Smooth muscle cell (in vitro differentiated cells): ENCODE measurements at regions not wholly inside any gene's neighbourhood (a gene's known extent, or its start where the extent isn't known, plus 50 kb on each side); places are given as distances from the start of the nearest gene placed in this dataset.

ENCODE experiments used
- DNase-seq: peaks from one replicate; lab custom pipeline; 2025; ENCODE audit not compliant: unreplicated experiment; lab: John Stamatoyannopoulos, UW
- H2AFZ ChIP-seq: fragments of 200-600 bp; sonication (generic); 2 replicates; pipeline ENCODE4 v1.6.0; 2016; ENCODE audit warnings: antibody characterized with exemption, low read depth, mild to moderate bottlenecking
- H3F3A ChIP-seq: fragments of 200-600 bp; sonication (generic); 2 replicates; pipeline ENCODE4 v1.6.0; 2017; ENCODE audit warnings: antibody characterized with exemption, low read depth
- H3K27ac ChIP-seq: fragments of 200-600 bp; sonication (generic); 2 replicates; pipeline ENCODE4 v1.5.1; 2016; ENCODE audit warnings: low read depth, mild to moderate bottlenecking
- H3K27me3 ChIP-seq: fragments of 200-600 bp; sonication (generic); 2 replicates; pipeline ENCODE4 v1.6.1; 2016; ENCODE audit warnings: low read depth, mild to moderate bottlenecking
- H3K36me3 ChIP-seq: fragments of 200-600 bp; sonication (generic); 2 replicates; pipeline ENCODE4 v1.5.1; 2016; ENCODE audit warnings: low read depth
- H3K4me1 ChIP-seq: fragments of 200-600 bp; sonication (generic); 2 replicates; pipeline ENCODE4 v1.5.1; 2016; ENCODE audit warnings: low read depth
- H3K4me2 ChIP-seq: fragments of 200-600 bp; sonication (generic); 2 replicates; pipeline ENCODE4 v1.6.0; 2016; ENCODE audit warnings: mild to moderate bottlenecking
- H3K4me3 ChIP-seq: fragments of 200-600 bp; sonication (generic); 2 replicates; pipeline ENCODE4 v1.5.1; 2016; ENCODE audit warnings: mild to moderate bottlenecking
- H3K79me2 ChIP-seq: fragments of 200-600 bp; sonication (generic); 2 replicates; pipeline ENCODE4 v1.6.0; 2016; ENCODE audit warnings: low read depth, mild to moderate bottlenecking
- H3K9ac ChIP-seq: fragments of 200-600 bp; sonication (generic); 2 replicates; pipeline ENCODE4 v1.6.0; 2016; ENCODE audit warnings: low read depth
- H3K9me3 ChIP-seq: fragments of 200-600 bp; sonication (generic); replicated peaks from 2 replicates; pipeline ENCODE4 v1.5.1; 2016; ENCODE audit warnings: low read depth
- H4K20me1 ChIP-seq: fragments of 200-600 bp; sonication (generic); 2 replicates; pipeline ENCODE4 v1.6.0; 2016; ENCODE audit warnings: low read depth
- WGBS: methylation state at CpG from one replicate; pipeline ENCODE4 v1.1.7; 2016; ENCODE audit warnings: low lambda C conversion rate; 5-methylcytosine and 5-hydroxymethylcytosine counted together
- TF ChIP-seq, protein P1 (sequence below): fragments of 200-600 bp; sonication (generic); IDR thresholded peaks from 2 replicates; pipeline ENCODE4 v1.5.1; 2017; ENCODE audit warnings: borderline replicate concordance, mild to moderate bottlenecking, antibody characterized with exemption; ENCODE audit not compliant: insufficient read depth, poor library complexity, severe bottlenecking

DNA sequence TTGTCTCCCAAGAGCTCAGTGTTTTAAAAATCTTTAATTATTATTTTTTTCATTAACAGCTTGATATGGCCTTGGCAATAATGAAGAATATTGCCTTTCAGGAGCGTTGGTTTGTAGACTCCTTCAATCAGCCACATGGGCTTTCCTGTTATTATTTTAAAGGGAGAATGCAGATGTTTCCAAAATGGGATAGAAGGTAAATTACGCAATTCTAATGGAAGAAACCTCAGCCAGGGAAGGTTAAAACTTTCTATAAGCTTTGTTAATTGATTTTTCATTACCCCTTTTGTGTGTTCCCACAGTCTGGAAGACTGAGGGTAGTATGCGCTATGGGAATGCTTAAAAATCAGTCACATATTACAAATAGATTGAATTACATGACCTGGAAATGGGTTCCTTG is 188.4 kb upstream of the NAV3 start:
- no peak for DNase-seq
- no peak overlapping the region for H3K4me2 ChIP-seq
- TF ChIP-seq, protein P1, sequence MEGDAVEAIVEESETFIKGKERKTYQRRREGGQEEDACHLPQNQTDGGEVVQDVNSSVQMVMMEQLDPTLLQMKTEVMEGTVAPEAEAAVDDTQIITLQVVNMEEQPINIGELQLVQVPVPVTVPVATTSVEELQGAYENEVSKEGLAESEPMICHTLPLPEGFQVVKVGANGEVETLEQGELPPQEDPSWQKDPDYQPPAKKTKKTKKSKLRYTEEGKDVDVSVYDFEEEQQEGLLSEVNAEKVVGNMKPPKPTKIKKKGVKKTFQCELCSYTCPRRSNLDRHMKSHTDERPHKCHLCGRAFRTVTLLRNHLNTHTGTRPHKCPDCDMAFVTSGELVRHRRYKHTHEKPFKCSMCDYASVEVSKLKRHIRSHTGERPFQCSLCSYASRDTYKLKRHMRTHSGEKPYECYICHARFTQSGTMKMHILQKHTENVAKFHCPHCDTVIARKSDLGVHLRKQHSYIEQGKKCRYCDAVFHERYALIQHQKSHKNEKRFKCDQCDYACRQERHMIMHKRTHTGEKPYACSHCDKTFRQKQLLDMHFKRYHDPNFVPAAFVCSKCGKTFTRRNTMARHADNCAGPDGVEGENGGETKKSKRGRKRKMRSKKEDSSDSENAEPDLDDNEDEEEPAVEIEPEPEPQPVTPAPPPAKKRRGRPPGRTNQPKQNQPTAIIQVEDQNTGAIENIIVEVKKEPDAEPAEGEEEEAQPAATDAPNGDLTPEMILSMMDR, result no peak
- H3K36me3 ChIP-seq, result no peaks in the 10 kb centered on the region
- H3K27ac ChIP-seq, result no peak overlapping the region
- no peaks in the 10 kb centered on the region for H3F3A ChIP-seq
- H3K9ac ChIP-seq, result no peak overlapping the region
- no peaks in the 10 kb centered on the region for H4K20me1 ChIP-seq
- H3K4me3 ChIP-seq, result no peak overlapping the region
- H3K79me2 ChIP-seq, result no peaks in the 10 kb centered on the region
- WGBS, result 96% methylated on average over 3 of the region's 3 CpGs
- no peak overlapping the region for H2AFZ ChIP-seq
- peaks cover 28% of the 10 kb centered on the region for H3K4me1 ChIP-seq
- no peaks in the 10 kb centered on the region for H3K9me3 ChIP-seq
- H3K27me3 ChIP-seq, result no peaks in the 10 kb centered on the region

- Histone ChIP-seq H3K4me2 (no peak overlapping the region), H3K4me1 (peaks cover 11% of the 10 kb centered on the region), H3K4me3 (no peak overlapping the region), H3K79me2 (no peaks in the 10 kb centered on the region), H4K20me1 (no peaks in the 10 kb centered on the region), H2AFZ (no peak overlapping the region), H3K27me3 (no peaks in the 10 kb centered on the region), H3K36me3 (no peaks in the 10 kb centered on the region), H3K27ac (no peak overlapping the region), H3F3A (no peaks in the 10 kb centered on the region), H3K9ac (no peak overlapping the region), H3K9me3 (no peaks in the 10 kb centered on the region)
- no peak for DNase-seq
- TF ChIP-seq, protein P1, result no peak
Observed at GRCh38 chr12:77640356-77640755, 190.3 kb upstream of the NAV3 start.

GRCh38 chr12:77630790-77631445 is 199.8 kb upstream of the NAV3 start:
- no peaks in the 10 kb centered on the region for H3F3A ChIP-seq
- H2AFZ ChIP-seq, result no peak overlapping the region
- H3K36me3 ChIP-seq, result no peaks in the 10 kb centered on the region
- H3K4me2 ChIP-seq, result no peak overlapping the region
- H3K4me1 ChIP-seq, result no peaks in the 10 kb centered on the region
- H3K27ac ChIP-seq, result no peak overlapping the region
- no peaks in the 10 kb centered on the region for H3K9me3 ChIP-seq
- H4K20me1 ChIP-seq, result no peaks in the 10 kb centered on the region
- TF ChIP-seq, protein P1, result no peak
- no peaks in the 10 kb centered on the region for H3K27me3 ChIP-seq
- no peaks in the 10 kb centered on the region for H3K79me2 ChIP-seq
- no peak for DNase-seq
- no peak overlapping the region for H3K9ac ChIP-seq
- 97% methylated on average over 1 of the region's 1 CpG for WGBS
- H3K4me3 ChIP-seq, result no peak overlapping the region

- TF ChIP-seq, protein P1, result no peak
- Histone ChIP-seq H3K27me3 (no peaks in the 10 kb centered on the region), H3K4me1 (peaks cover 3% of the 10 kb centered on the region), H3K36me3 (no peaks in the 10 kb centered on the region), H3K9ac (no peak overlapping the region), H3K27ac (no peak overlapping the region), H3K4me3 (no peak overlapping the region), H3K9me3 (no peaks in the 10 kb centered on the region), H4K20me1 (no peaks in the 10 kb centered on the region), H3K4me2 (no peak overlapping the region), H3F3A (no peaks in the 10 kb centered on the region), H2AFZ (no peak overlapping the region), H3K79me2 (no peaks in the 10 kb centered on the region)
- WGBS, result 86% methylated on average over 3 of the region's 3 CpGs
- DNase-seq, result no peak
Observed at GRCh38 chr12:77630344-77630743, 200.3 kb upstream of the NAV3 start.
